Mucosa of rectum (tissue), 2 donors: ENCODE measurements at regions not wholly inside any gene's neighbourhood (a gene's known extent, or its start where the extent isn't known, plus 50 kb on each side); places are given as distances from the start of the nearest gene placed in this dataset.

Source experiments
- H3K27ac ChIP-seq, 2 donors: one replicate each; pipeline ENCODE4 v1.7.0; 2013; ENCODE audit warnings: inconsistent platforms in 2 of 2, low read depth in 2 of 2, low read length in 2 of 2
- H3K27me3 ChIP-seq, 2 donors: one replicate each; pipeline ENCODE4 v1.7.0; 2013; ENCODE audit warnings: low read length in 2 of 2; ENCODE audit not compliant: control insufficient read depth in 2 of 2, insufficient read depth in 2 of 2
- H3K36me3 ChIP-seq, 2 donors: one replicate each; pipeline ENCODE4 v1.7.0; 2013; ENCODE audit warnings: low read length in 2 of 2; ENCODE audit not compliant: control insufficient read depth in 2 of 2, insufficient read depth in 2 of 2
- H3K4me1 ChIP-seq, 2 donors: one replicate each; pipeline ENCODE4 v1.7.0; 2013; ENCODE audit warnings: low read length in 2 of 2, mild to moderate bottlenecking in 1 of 2; ENCODE audit not compliant: control insufficient read depth in 2 of 2, insufficient read depth in 2 of 2
- H3K4me3 ChIP-seq, 2 donors: one replicate each; pipeline ENCODE4 v1.7.0; 2013; ENCODE audit warnings: low read length in 2 of 2
- H3K9ac ChIP-seq, 2 donors: one replicate each; pipeline ENCODE4 v1.7.0; 2013; ENCODE audit warnings: low read length in 2 of 2, low read depth in 1 of 2, mild to moderate bottlenecking in 1 of 2
- H3K9me3 ChIP-seq, 2 donors: one replicate each; pipeline ENCODE4 v1.7.0; 2013; ENCODE audit warnings: low read length in 2 of 2; ENCODE audit not compliant: control insufficient read depth in 2 of 2
- donor health status: healthy.
- donor health status: Normal muscosa, but diverticular disease.

DNA sequence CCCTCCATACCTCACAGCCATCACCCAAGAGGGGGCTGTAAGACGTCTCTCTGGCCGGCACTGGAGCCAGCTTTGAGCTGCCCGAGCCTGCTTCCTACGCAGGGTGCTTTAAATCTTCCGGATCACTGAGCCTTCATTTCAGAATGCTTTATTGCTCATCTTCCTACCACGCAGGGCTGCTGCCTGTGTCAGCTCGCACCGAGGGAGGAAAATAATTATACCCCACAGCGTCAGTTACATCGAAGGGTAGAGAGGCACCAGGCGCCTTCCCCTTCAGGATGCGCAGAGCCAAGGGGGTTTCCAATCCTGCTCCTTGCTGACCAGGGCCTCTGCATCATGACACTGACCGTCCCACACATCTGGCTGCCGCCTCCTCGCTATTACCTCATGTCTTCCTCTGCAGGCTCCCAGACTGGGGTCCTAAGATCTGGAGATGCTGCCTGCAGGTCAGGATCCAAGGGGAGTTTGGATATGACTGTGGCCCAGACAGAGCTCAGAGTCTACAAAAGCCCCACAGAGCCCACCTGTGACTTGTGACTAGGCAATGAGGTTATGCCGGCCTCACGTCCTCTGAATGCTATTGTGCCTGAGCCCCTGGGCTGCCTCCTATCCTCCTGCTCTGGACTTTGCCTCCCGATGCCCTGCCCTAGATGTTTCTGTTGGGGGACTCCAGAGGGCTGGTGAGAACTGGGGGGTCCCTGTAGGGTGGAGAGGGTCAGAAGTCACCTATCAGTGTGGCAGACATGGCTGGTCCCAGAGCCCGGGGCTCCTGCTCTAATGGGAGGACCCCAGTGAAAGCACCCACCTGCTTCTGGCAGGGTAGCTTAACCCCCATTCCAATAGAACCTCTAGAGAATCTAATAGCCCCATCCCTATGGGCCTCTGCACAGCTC, 220.3 kb upstream of the RTL1 start:
- Histone ChIP-seq H3K9ac (no peak overlapping the region), H3K36me3 (no peaks in the 10 kb centered on the region), H3K27ac (no peak overlapping the region), H3K27me3 (no peaks in the 10 kb centered on the region), H3K4me3 (no peak overlapping the region), H3K9me3 (no peaks in the 10 kb centered on the region), H3K4me1 (no peaks in the 10 kb centered on the region)

- Histone ChIP-seq H3K27me3 (no peaks in the 10 kb centered on the region), H3K9me3 (no peaks in the 10 kb centered on the region), H3K27ac (no peak overlapping the region), H3K4me1 (no peaks in the 10 kb centered on the region), H3K36me3 (no peaks in the 10 kb centered on the region), H3K4me3 (no peak overlapping the region), H3K9ac (no peak overlapping the region)
Measured at GRCh38 chr14:101124815-101125214, 221.3 kb upstream of the RTL1 start.

- H3K27me3 ChIP-seq = no peaks in the 10 kb centered on the region
- no peaks in the 10 kb centered on the region for H3K4me1 ChIP-seq
- H3K4me3 ChIP-seq = no peak overlapping the region
- H3K9me3 ChIP-seq = no peaks in the 10 kb centered on the region
- no peak overlapping the region for H3K9ac ChIP-seq
- no peak overlapping the region for H3K27ac ChIP-seq
- H3K36me3 ChIP-seq = no peaks in the 10 kb centered on the region
Measured at GRCh38 chr14:101125313-101125712, 221.8 kb upstream of the RTL1 start.

DNA sequence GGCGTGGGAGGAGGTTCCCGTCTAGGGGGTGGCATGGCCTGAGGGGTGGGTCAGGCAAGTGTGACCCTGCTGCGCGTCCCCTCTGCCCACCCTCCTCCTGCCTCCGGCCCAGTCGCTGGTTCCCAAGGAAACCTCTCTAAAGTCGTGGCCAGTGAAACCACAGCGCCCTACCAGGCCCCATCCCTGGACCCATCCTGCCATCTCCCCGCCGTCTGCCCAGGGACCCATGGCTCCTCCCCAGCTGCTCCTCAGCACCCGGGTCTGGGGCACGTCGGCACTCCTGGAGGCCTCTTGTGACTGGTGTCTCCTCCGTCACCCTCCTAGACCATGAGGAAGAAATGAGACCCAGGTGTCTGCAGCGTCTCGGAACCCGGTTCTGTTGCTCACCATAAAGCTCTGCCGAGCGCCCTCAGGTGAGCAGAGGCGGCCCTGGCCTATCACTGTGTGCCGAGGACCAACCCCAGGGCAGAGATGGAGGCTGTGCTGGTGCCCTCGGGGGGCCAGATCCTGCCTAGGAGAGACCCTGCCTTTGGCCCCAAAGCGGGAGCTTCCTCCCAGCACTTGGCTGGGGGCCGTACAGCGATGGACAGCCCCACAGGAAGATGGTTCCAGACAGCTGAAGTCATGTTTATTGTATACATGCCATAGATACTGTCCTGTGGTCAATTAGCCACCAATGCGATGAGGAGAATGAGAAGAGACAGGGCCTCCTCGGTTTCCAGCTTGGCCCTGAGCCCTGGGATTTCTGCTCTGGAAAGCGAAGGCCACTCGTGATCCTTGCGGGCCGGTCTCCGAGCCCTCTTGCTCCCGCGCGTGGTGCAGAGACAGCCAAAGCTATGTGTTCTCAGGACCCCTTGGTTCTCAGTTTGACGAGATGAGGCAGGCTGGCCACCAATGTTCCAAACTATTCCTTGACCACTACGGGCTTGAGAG, 222.5 kb upstream of the RTL1 start:
- H3K4me3 ChIP-seq = no peak overlapping the region
- H3K4me1 ChIP-seq = no peaks in the 10 kb centered on the region
- H3K9me3 ChIP-seq = no peaks in the 10 kb centered on the region
- H3K27me3 ChIP-seq = no peaks in the 10 kb centered on the region
- H3K36me3 ChIP-seq = no peaks in the 10 kb centered on the region
- no peak overlapping the region for H3K27ac ChIP-seq
- H3K9ac ChIP-seq = no peak overlapping the region

DNA sequence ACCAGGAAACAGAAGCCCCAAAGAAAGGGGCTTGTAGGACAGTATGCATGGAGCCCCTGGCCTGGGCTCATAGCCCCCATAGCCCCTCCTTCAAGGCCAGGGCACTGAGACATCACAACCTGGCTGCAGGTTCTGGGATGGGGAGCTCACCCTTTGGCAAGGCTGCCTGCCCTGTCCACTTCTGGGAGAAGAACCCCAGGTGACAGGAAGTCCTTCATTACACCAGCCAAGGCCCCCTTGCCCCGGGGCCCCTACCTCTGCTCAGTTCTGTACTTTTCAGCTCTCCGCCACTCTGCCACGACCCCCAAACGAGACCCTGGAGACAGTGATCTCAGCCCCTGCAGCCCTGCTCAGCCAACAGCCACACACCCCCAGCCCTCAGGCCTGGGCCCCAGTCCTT, 223.2 kb upstream of the RTL1 start:
- H3K27ac ChIP-seq = no peak overlapping the region
- H3K4me1 ChIP-seq = no peaks in the 10 kb centered on the region
- H3K9me3 ChIP-seq = no peaks in the 10 kb centered on the region
- H3K27me3 ChIP-seq = no peaks in the 10 kb centered on the region
- H3K36me3 ChIP-seq = no peaks in the 10 kb centered on the region
- H3K4me3 ChIP-seq = no peak overlapping the region
- no peak overlapping the region for H3K9ac ChIP-seq

DNA sequence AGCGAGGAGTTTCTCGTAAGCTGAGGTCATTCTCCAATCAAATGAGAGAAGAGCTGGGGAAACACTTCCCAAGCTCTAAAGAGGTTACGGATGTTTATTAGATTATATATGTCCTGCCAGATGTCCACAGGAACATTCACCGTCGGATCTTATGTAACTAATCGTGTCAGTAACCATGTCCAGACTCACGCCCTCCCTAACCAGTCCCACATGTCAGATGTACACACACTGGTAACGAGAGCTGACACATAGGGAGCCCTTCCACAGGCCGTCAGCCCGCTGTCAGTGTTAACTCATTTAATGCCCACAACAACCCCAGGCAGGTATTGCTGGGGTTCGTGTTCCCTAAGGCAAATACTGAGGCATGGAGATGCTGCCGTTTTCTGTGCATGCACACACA, 223.7 kb upstream of the RTL1 start:
- Histone ChIP-seq H3K4me3 (no peak overlapping the region), H3K36me3 (no peaks in the 10 kb centered on the region), H3K27ac (no peak overlapping the region), H3K9me3 (no peaks in the 10 kb centered on the region), H3K4me1 (no peaks in the 10 kb centered on the region), H3K27me3 (peaks cover 0 to 2% of the 10 kb centered on the region in 2 donors), H3K9ac (no peak overlapping the region)

- H3K27me3 ChIP-seq = peaks cover 0 to 4% of the 10 kb centered on the region in 2 donors
- no peaks in the 10 kb centered on the region for H3K4me1 ChIP-seq
- no peak overlapping the region for H3K4me3 ChIP-seq
- H3K36me3 ChIP-seq = no peaks in the 10 kb centered on the region
- H3K27ac ChIP-seq = no peak overlapping the region
- H3K9me3 ChIP-seq = no peaks in the 10 kb centered on the region
- no peak overlapping the region for H3K9ac ChIP-seq
Measured at GRCh38 chr14:101128478-101129321, 225.2 kb upstream of the RTL1 start.

DNA sequence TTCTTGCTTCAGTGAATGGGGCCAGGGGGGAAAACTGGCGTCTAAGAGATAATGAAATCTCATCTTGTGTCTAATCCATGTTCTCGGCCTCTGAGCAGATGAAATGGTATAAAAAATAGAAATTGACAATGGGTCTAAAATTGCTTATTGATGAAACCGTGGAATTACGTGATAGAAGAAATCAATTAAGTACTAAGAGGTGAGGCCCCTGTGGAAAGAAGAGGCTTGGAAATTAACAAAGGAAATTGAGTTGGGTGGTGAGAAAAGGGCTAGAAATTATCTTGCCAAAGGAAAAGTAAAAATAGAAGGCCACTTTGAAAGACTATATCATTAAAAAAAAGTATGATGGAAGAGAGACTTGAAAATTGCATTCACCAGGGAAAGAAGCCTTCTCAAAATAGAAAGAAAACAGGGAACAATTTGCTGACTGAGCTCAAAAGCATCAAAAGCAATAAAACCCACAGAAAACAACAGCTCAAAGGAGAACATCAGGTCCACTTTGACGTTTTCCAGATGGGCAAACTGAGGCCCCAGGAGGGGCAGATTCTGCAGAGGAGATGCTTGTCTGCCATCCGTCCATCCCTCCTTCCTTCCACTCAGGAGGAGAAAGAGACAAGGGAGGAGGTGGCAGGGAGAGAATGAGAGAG, 226.1 kb upstream of the RTL1 start:
- Histone ChIP-seq H3K4me1 (no peaks in the 10 kb centered on the region), H3K4me3 (no peak overlapping the region), H3K9ac (no peak overlapping the region), H3K36me3 (no peaks in the 10 kb centered on the region), H3K27ac (no peak overlapping the region), H3K9me3 (no peaks in the 10 kb centered on the region), H3K27me3 (peaks cover 0 to 4% of the 10 kb centered on the region in 2 donors)

DNA sequence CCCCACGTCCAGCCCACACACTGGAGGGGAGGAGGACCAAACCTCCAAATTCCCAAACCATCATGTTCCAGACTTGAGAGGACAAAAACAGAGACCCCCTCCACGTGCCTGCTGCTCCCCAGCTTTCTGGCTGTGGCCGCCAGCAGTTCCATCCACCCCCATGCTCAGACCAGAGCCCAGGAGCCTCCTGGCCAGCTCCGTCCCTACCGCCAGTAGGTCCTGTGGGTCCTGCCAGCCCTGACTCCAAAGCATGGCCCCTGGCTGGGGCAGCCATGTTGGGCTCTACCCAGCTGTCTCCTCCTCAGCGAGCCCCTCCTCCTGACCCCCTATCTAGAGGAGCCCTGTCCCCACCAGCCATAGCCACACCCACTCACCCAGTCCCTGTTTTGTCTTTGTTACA, 227.3 kb upstream of the RTL1 start:
- H3K27ac ChIP-seq = no peak overlapping the region
- peaks cover 0 to 4% of the 10 kb centered on the region in 2 donors for H3K27me3 ChIP-seq
- H3K9ac ChIP-seq = no peak overlapping the region
- no peaks in the 10 kb centered on the region for H3K9me3 ChIP-seq
- H3K36me3 ChIP-seq = no peaks in the 10 kb centered on the region
- no peaks in the 10 kb centered on the region for H3K4me1 ChIP-seq
- no peak overlapping the region for H3K4me3 ChIP-seq
